NOMO-1 treated with DMSO at 0.1 percent for 48 hours (cell line): ENCODE measurements at regions not wholly inside any gene's neighbourhood (a gene's known extent, or its start where the extent isn't known, plus 50 kb on each side); places are given as distances from the start of the nearest gene placed in this dataset.
"Not testable (repeated sequence)": the region's sequence is repeated elsewhere in the genome, so short reads cannot be mapped to it uniquely, and the experiment has no call there.

Source experiments
- DNase-seq: peaks from one replicate; lab custom pipeline; 2025; ENCODE audit not compliant: unreplicated experiment; lab: John Stamatoyannopoulos, UW

GRCh38 chr6:167392631-167393316, 67.9 kb downstream of the TTLL2 start:
- no peak for DNase-seq

- no peak for DNase-seq
Measured at GRCh38 chr6:167393731-167394130, 68.8 kb downstream of the TTLL2 start.

GRCh38 chr6:167394339-167394738, 69.5 kb downstream of the TTLL2 start:
- no peak for DNase-seq

GRCh38 chr6:167394820-167395219, 69.9 kb downstream of the TTLL2 start:
- no peak for DNase-seq

GRCh38 chr6:167396068-167396658, 71.3 kb downstream of the TTLL2 start:
- no peak for DNase-seq

- DNase-seq: no peak
Measured at GRCh38 chr6:167396659-167397490, 72.0 kb downstream of the TTLL2 start.

GRCh38 chr6:167397712-167398111, 72.8 kb downstream of the TTLL2 start:
- DNase-seq: no peak

GRCh38 chr6:167398214-167399050, 73.5 kb downstream of the TTLL2 start:
- DNase-seq: no peak

GRCh38 chr6:167399051-167399387, 74.1 kb downstream of the TTLL2 start:
- DNase-seq: no peak

- no peak for DNase-seq
Measured at GRCh38 chr6:167399599-167399998, 74.7 kb downstream of the TTLL2 start.

GRCh38 chr6:167400482-167401138, 75.7 kb downstream of the TTLL2 start:
- no peak for DNase-seq

GRCh38 chr6:167401525-167402194, 76.8 kb downstream of the TTLL2 start:
- no peak for DNase-seq

GRCh38 chr6:167402195-167402686, 77.4 kb downstream of the TTLL2 start:
- DNase-seq: no peak

GRCh38 chr6:167403427-167403826, 78.5 kb downstream of the TTLL2 start:
- no peak for DNase-seq

- no peak for DNase-seq
Measured at GRCh38 chr6:167404385-167405049, 79.6 kb downstream of the TTLL2 start.

- no peak for DNase-seq
Measured at GRCh38 chr6:167405778-167406532, 81.1 kb downstream of the TTLL2 start.

- DNase-seq: not testable (repeated sequence)
Measured at GRCh38 chr6:167406533-167407238, 81.8 kb downstream of the TTLL2 start.
